ENCODE measurements at regions not wholly inside any gene's neighbourhood (a gene's known extent, or its start where the extent isn't known, plus 50 kb on each side); places are given as distances from the start of the nearest gene placed in this dataset.

GRCh38 chr6:17207281-17207680, 73.9 kb upstream of the RBM24 start:
- Histone ChIP-seq H3K79me1 (ENCODE audit: low read depth, low read length) (no peaks in the 10 kb centered on the region), H3K18ac (ENCODE audit: extremely low read depth, low read length) (no peak overlapping the region), H3K4me2 (ENCODE audit: insufficient read depth in 1 of 2, low read depth in 2 of 2, low read length in 2 of 2) (no peak overlapping the region), H3K27me3 (replicated peaks in 1 of 4; ENCODE audit: control insufficient read depth in 3 of 4, extremely low read depth in 1 of 4, insufficient read depth in 3 of 4, low read length in 3 of 4) (peaks cover 0 to 2% (median 0%) of the 10 kb centered on the region in 4 experiments; a peak in 1 of 7 replicates), H2BK20ac (ENCODE audit: low read length) (no peak overlapping the region), H3K4me1 (replicated peaks in 1 of 4; ENCODE audit: control insufficient read depth in 3 of 4, insufficient read depth in 4 of 4, low read length in 3 of 4) (no peaks in the 10 kb centered on the region), H2AFZ (ENCODE audit: low read length) (no peak overlapping the region), H3K9me3 (ENCODE audit: insufficient read depth in 2 of 2, low read depth in 1 of 2, low read length in 1 of 2) (peaks cover 15 to 26% of the 10 kb centered on the region in 2 experiments), H2BK12ac (ENCODE audit: low read depth, low read length) (no peak overlapping the region), H3K4me3 (ENCODE audit: extremely low read depth in 1 of 4, insufficient read depth in 2 of 4, low read depth in 3 of 4, low read length in 4 of 4) (no peak overlapping the region), H3K23me2 (ENCODE audit: low read depth, low read length) (no peaks in the 10 kb centered on the region), H3K23ac (ENCODE audit: insufficient read length) (no peak overlapping the region), H2BK5ac (ENCODE audit: low read depth, low read length) (no peak overlapping the region), H3K27ac (ENCODE audit: low read depth, low read length) (no peak overlapping the region), H2AK5ac (ENCODE audit: low read depth, low read length) (no peak overlapping the region), H4K8ac (ENCODE audit: extremely low read depth, insufficient read depth, low read length) (no peak overlapping the region), H3K79me2 (ENCODE audit: control insufficient read depth in 1 of 2, insufficient read depth in 2 of 2, low read length in 2 of 2) (no peaks in the 10 kb centered on the region), H4K5ac (ENCODE audit: insufficient read length, low read depth, low read length) (no peak overlapping the region), H3K36me3 (ENCODE audit: control insufficient read depth in 2 of 4, insufficient read depth in 4 of 4, low read length in 3 of 4) (no peaks in the 10 kb centered on the region; a peak in 1 of 8 replicates), H2BK15ac (ENCODE audit: low read length) (no peak overlapping the region), H2BK120ac (replicated peaks; ENCODE audit: low read depth, low read length) (no peak overlapping the region), H3K9ac (replicated peaks in 1 of 4; ENCODE audit: extremely low read depth in 1 of 4, low read depth in 3 of 4, low read length in 3 of 4) (no peak overlapping the region), H4K20me1 (replicated peaks in 1 of 2; ENCODE audit: control insufficient read depth in 1 of 2, insufficient read depth in 2 of 2, low read length in 2 of 2) (no peaks in the 10 kb centered on the region), H3K4ac (replicated peaks; ENCODE audit: insufficient read length, low read depth, low read length) (no peak overlapping the region), H3K14ac (ENCODE audit: insufficient read length) (no peak overlapping the region), H3K56ac (replicated peaks; ENCODE audit: insufficient read length, low read depth, low read length) (no peak overlapping the region), H4K91ac (replicated peaks; ENCODE audit: insufficient read length, low read length) (no peak overlapping the region)
- 96% methylated on average over 2 of the region's 2 CpGs; no CpG with 5 or more reads in 1 of the 2 experiments for WGBS, 2 experiments (ENCODE audit: extremely low coverage in 1 of 2, insufficient coverage in 1 of 2, insufficient read length in 1 of 2, insufficient replicate concordance in 2 of 2, low coverage in 1 of 2, low lambda C conversion rate in 2 of 2, missing lambda C conversion rate in 1 of 2)
- ChIA-PET POLR2A (ENCODE audit: partially characterized antibody) (no interaction called here), CTCF (ENCODE audit: partially characterized antibody) (interaction anchor here (1.3 kb wide), 1 partner anchor 73 kb away, joined by 3 read pairs; no protein-coding TSS in a partner anchor)
- no peak for FAIRE-seq
- DNase-seq (ENCODE audit: low read depth in 1 of 2, low spot score in 2 of 2): no peak
- TF ChIP-seq KDM5A (IDR thresholded peaks at IDR 0.05; ENCODE audit: low read length) (no peak), BRCA1 (IDR thresholded peaks at IDR 0.05; ENCODE audit: low read depth, low read length) (no peak), JUND (IDR thresholded peaks at IDR 0.05; ENCODE audit: low read length) (no peak), RFX5 (IDR thresholded peaks at IDR 0.05; ENCODE audit: borderline replicate concordance, low read depth, low read length) (no peak), CBX8 (IDR thresholded peaks at IDR 0.05; ENCODE audit: borderline replicate concordance, low read depth, low read length) (no peak), ZNF274 (IDR thresholded peaks at IDR 0.05; ENCODE audit: borderline replicate concordance, extremely low read depth, low read length) (no peak), TEAD4 (IDR thresholded peaks at IDR 0.05; ENCODE audit: low read depth, low read length) (no peak), KDM4A (IDR thresholded peaks at IDR 0.05; ENCODE audit: low read depth, low read length, severe bottlenecking) (no peak), TBP (IDR thresholded peaks at IDR 0.05; ENCODE audit: low read depth, low read length) (no peak), CTBP2 (IDR thresholded peaks at IDR 0.05; ENCODE audit: borderline replicate concordance, insufficient read depth, insufficient read length, low read length) (no peak), YY1 (IDR thresholded peaks at IDR 0.05; ENCODE audit: low read depth, low read length) (no peak), CHD2 (IDR thresholded peaks at IDR 0.05; ENCODE audit: low read length) (no peak), SIN3A (conservative IDR thresholded peaks at IDR 0.05 in 1 of 2, IDR thresholded peaks at IDR 0.05 in 1 of 2; ENCODE audit: low read depth in 1 of 2, low read length in 2 of 2) (no peak), FOSL1 (IDR thresholded peaks at IDR 0.05; ENCODE audit: insufficient read depth, low read depth, low read length) (no peak), ASH2L (IDR thresholded peaks at IDR 0.05; ENCODE audit: low read length) (no peak), SAP30 (IDR thresholded peaks at IDR 0.05; ENCODE audit: insufficient read depth, insufficient replicate concordance, low read length) (no peak)
